ENCODE measurements at regions not wholly inside any gene's neighbourhood (a gene's known extent, or its start where the extent isn't known, plus 50 kb on each side); places are given as distances from the start of the nearest gene placed in this dataset.
"Not testable (repeated sequence)": the region's sequence is repeated elsewhere in the genome, so short reads cannot be mapped to it uniquely, and the experiment has no call there.

DNA sequence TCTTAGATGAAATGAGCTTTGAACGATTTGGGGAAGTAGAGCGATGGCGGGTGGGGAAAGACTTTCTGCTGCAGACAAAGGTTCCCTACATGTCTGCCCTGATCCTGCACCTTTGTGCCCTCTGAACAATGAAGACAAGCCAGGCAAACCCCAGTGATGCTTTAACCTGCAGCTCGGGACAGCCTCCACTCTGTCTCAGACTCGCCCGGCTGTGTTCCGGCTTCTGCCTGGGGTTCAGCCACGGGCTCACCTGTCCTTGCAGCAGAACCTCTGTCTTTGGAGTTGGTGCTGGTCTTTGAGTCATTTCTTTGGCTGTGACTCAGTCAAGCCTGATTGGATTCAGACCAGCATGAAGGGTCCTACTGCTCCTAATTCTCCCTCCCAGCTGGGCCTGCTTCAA, 823.6 kb upstream of the TPTE start:
- DNase-seq: not testable (repeated sequence)

DNA sequence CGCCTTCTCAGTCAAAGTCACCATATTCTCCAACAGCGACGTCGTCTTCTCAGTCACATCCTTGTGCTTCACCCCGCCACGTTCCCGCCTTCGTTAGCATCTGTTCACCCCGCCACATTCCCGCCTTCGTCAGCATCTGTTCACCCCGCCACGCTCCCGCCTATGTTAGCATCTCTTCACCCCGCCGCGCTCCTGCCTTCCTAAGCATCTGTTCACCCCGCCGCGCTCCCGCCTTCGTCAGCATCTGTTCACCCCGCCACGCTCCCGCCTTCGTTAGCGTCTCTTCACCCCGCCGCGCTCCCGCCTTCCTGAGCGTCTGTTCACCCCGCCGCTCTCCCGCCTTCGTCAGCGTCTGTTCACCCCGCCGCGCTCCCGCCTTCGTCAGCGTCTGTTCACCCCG, 816.4 kb upstream of the TPTE start:
- DNase-seq: not testable (repeated sequence)

DNA sequence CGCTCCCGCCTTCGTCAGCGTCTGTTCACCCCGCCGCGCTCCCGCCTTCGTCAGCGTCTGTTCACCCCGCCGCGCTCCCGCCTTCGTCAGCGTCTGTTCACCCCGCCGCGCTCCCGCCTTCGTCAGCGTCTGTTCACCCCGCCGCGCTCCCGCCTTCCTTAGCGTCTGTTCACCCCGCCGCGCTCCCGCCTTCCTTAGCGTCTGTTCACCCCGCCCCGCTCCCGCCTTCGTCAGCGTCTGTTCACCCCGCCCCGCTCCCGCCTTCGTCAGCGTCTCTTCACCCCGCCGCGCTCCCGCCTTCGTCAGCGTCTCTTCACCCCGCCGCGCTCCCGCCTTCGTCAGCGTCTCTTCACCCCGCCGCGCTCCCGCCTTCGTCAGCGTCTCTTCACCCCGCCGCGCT, 815.9 kb upstream of the TPTE start:
- not testable (repeated sequence) for DNase-seq

DNA sequence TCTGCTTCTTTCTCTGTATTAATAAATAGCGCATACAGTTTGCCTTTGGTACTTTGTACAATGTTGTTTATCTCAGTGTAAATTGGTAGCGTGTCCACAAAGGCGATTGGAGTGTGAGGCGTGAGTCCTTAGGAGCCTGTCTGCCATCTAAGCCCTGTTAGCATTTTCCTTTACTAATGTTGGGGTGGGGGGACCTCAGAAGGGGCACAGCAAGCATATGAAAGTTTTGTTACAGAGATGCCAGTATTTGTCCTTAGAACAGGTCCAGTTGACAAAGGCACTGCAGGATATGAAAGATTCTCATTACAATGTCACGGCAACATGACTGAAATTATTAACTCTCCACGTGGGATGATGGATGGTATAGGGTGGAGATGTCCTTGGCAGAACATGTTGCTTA, 796.8 kb upstream of the TPTE start:
- DNase-seq: not testable (repeated sequence)

DNA sequence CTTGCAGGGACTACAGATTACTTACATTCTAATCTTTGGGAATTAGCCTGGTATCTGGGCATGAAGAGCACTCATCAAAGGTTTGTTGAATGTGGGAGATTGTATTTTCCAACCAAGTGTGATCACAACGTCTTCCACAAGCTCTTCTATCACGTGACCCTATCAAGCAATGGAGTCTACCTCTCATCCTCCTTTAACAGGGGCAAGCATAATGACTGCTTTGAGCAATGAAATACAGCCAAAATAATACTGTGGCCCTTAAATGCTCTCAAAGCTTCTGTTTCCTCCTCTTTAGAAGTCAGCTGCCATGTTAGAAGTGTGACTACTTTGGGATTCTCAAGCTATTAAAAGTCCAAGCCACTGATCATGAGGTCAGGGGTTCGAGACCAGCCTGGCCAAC, 794.2 kb upstream of the TPTE start:
- DNase-seq: not testable (repeated sequence)

DNA sequence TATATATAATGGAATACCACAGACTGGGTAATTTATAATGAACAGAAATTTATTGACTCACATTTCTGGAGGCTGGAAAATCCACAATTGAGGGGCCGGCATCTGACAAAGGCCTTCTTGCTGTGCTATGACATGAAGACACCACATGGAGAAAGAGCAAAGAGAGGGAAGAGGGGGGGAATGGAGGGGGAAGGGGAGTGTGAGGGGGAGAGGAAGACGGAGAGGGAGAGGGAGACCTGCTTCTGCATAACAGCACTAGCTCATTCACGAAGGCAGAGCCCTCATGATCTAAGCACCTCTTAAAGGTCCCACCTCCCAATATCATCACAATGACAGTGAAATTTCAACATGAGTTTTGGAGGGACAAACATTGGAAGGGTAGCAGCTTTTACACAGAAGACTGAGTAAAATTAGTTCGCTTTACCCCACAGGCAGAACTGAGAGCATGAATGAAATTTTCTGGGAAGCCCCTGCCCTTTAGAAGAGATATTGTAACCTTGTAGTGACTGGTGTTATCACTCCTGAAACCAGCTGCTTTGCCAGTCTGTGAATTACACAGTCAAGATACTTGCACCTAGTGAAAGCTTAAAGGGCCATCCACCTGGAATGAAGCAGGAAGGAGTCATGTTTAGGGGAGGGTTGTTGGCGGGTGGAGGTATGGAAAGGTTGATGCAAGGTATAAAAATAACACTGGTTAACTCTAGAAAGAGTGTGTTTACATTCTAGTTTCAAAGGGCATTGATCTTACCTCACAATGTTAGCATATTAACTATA, 793.0 kb upstream of the TPTE start:
- not testable (repeated sequence) for DNase-seq

DNA sequence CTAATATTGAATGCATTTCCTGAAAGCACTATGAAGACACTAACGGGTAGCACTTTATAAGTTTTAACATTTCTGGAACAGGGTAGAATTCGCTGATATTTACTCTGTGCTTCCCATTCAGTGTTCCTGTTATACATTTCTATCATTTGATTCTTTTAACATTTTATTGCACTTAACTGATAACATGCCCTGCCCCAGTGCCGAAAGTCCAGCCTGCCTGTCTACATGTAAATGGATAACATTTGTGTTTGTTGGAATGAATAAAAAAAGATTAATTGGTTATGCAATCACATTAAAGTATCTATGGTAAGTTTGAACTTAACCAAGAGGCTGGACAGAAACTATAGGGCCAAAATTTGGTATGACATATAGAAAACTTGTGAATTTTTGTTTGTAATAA, 790.5 kb upstream of the TPTE start:
- DNase-seq: no peak

DNA sequence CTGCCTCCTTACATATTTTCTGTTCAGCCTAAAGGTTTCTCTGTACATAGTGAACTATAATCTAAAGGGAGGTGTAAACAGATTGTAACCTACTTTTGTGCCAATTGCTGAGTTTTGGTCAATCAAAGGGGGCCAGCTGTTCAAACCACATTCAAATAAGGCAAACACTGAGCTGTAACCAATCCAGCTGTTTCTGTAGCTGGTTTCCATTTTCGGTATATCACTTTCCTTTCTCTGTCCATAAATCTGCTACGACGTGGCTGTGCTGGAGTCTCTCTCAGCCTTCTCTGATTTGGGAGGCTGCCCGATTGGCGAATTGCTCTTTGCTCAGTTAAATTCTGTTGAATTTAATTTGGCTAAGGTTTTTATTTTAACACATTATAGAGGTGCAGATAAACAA, 790.1 kb upstream of the TPTE start:
- not testable (repeated sequence) for DNase-seq

DNA sequence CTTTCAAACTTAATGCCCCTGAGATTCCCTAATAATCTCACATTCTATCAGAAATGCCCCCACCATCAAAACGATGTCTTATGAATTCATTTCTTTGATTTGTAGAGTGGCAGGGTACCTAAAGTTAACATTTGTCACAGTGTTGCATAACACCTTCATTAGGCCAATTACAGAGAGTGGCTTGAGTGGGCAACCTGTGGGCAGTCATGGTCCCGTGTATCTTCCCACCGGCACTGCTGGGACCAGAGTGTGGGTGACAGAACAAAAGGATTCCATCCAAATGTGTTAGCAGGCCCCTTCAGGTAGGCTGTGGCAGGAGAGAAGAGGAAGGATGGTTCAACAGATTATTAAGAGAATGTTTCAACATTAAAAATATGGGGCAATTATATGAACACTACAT, 788.8 kb upstream of the TPTE start:
- DNase-seq: not testable (repeated sequence)

DNA sequence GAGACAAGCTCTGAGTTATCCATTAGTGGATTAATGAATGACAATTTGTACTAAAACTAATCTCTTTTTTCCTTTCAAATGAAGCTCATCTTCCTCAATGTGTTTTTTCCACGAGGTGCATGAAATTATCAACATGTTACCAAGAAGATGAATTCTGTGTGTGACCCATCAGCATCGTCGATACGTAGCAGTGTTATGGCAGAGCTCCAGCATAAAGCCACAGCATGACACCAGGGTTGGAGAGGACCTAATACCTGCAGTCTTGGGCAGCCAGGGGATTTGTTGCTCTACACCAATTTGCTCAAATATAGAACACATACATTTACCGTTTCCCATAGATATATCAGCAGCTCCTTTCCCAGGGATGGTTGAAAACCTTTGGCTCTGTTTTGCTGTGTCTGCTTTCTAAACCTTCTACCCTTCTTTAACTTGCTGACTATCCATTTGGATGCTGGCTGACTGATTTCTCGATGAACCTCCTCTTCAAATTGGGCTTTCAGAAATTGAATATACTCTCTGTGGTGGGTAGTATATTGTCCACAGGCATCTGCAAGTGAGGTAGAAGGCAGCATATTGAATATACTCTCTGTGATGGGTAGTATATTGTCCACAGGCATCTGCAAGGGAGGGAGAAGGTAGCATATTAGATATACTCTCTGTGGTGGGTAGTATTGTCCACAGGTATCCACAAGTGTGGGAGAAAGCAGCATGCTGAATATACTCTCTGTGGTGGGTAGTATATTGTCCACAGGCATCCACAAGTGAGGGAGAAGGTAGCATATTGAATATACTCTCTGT, 787.4 kb upstream of the TPTE start:
- DNase-seq: not testable (repeated sequence)

DNA sequence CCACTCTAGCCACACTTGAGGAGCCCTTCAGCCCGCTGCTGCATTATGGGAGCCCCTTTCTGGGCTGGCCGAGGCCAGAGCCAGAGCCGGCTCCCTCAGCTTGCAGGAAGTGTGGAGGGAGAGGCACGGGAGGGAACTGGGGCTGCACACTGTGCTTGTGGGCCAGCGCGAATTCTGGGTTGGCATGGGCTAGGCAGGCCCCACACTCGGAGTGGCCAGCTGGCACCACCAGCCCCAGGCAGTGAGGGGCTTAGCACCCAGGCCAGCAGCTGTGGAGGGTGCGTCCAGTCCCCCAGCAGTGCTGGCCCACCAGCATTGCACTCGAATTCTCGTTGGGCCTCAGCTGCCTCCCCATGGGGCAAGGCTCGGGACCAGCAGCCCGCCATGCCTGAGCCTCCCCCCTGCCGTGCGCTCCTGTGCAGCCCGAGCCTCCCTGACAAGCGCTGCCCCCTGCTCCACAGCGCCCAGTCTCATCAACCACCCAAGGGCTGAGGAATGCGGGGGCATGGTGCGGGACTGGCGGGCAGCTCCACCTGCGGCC, 785.9 kb upstream of the TPTE start:
- no peak for DNase-seq

DNA sequence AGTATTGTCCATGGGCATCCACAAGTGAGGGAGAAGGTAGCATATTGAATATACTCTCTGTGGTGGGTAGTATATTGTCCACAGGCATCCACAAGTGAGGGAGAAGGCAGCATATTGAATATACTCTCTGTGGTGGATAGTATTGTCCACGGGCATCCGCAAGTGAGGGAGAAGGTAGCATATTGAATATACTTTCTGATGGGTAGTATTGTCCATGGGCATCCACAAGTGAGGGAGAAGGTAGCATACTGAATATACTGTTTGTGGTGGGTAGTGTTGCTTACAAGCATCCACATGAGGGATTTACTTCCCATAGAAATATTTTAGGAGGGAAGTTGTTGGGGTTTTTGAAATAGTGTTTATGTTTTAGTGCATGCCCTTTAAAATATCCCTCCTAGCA, 784.1 kb upstream of the TPTE start:
- not testable (repeated sequence) for DNase-seq

DNA sequence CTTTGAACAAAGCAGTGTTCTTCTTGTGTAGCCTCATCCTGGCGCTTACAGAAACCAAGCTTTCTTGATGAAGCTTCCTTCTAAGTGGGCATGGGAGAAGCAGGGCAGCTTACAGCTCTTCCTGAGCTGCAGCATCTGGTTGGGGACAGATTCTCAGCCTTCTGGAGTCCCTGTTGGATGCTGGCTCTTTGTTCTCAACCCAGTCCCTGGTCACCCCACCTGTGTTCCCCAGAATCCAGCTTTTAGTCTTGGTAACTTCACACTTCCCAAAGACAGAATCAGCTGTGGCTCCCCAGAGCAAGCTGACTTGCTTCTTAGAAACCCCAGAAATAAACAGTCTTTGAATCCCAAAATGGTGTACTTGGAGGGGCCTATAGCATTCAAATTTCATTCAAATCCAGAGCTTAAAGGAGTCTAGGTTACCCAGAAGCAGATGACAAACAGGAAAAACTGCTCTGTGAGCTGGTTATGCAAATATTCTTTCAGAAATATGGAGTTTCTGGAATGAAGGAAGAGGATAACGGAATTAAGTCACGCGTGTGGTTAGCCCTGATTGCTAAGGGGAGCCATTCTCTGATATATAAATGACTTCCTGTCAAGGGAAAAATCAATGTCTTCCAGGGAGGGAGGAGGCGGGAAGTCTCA, 783.4 kb upstream of the TPTE start:
- DNase-seq: not testable (repeated sequence)

DNA sequence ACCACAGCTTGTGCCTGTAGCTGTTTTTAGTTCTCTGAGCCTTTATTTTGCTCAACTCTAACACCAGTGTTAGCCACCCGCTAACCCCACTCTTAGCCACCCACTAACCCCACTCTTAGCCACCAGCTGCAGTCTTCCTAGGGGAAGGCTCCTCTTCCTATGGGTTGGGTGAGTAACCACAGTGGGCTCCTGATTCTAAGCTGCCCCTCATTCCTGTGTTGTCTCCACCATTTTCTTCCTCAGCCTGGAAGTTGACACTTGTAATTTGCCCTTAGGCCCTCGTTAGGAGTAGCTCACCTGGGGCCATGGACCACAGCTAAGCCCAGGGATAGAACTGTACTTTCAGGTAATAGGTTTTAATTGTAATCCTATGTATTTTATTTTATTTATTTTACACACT, 782.9 kb upstream of the TPTE start:
- DNase-seq: no peak

DNA sequence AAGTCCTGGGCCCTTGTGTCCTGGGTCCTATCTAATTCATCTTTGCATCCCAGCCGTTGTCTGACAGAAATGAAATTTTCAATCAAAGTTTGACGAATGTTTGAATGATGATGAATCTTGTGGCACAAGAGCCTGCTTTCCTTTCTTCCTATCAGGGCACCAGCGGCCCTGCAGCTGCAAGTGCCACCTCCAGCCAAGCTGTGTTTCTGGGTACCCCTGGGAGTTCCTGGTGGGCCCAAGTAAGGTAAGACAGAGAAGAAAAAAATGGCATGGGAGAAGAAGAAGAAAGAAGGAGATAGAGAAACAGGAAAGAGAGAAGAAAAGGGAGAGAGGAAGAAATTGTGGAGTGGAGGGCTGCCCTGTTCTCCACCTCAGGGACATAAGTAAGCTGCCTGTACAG, 782.1 kb upstream of the TPTE start:
- DNase-seq: no peak

DNA sequence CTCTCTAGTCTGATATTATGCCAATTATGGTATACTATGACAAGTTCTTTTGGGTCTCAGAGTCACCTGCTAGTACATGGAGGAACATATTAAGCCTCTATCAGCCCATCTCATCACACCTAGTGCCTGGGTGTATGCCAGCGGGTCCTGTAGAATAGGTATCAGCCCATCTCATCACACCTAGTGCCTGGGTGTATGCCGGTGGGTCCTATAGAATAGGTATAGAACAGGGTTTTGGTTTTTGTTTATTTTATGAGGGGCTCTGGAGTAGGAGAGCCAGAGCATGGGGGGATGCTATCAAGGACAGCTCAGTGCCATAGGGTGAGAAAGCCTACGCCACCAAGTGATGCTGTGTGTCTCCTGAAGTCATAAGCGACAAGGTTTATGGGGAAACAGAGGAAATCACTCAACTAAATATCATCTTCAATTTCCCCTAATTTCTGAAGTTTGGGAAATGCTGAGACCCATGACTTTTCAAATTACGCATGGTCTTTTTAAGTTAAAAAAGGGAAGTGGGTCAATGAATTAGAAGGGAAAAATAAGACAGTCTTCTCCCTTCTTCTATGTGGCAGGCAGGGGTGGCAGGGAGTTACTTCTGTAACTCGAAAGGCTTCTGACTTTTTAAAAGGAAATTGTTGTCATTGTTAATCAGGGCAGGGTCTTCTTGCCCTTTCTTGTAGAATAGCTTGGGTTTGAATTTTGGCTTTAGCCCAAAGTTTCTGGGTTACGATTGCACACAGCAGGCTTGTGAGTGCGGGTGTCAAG, 781.0 kb upstream of the TPTE start:
- not testable (repeated sequence) for DNase-seq

DNA sequence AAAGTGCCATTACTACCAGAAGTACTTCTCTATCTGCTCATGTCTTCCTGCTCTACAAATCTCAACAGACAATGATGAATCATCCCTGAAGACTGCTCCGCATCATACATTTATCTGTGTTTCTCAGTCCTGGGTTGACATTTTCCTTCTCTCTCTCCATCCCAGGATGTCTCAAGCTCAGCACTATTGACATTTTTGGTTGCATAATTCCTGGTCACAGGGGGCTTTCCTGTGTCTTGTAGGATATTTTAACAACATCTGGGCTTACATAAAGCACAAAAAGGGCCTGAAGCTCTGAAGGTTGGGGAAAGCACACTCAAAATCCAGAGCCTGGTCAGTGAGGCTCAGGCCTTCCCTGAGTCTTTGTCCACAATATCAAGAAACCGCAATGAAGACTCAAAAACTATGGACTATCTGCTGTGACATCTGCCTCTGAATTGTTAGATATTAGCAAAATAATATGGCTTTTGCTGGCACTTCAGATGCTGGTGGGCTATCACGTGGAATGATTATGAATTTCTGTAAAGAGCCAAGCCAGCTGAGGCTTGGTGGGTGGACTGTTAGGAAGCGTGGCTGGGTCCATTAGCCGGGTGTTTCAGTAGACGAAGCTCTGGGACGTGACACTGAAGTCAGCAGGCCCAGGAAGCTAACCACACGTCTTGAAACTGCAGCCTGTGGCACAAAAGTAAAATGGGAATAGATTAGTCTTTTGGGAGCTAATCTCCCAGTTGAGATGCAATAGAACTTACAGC, 780.2 kb upstream of the TPTE start:
- DNase-seq: not testable (repeated sequence)

DNA sequence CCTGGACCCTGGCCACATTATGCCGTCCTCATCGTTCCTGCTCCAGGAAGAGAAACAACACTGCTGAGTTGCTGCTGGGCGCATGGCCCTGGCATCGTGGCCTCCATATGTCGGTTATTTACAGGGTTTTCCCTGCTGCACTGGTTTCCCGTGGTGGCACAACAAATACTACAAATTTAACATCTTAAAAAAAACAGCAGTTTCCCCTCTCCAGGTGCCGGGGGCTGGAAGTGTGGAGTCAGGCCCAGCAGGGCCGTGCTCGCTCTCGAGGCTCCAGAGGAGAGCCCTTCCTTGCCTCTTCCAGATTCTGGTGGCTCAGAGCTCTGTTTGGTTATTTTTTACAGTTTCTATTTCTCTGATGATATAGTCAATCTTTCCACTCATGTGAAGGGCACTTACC, 777.8 kb upstream of the TPTE start:
- DNase-seq: not testable (repeated sequence)

DNA sequence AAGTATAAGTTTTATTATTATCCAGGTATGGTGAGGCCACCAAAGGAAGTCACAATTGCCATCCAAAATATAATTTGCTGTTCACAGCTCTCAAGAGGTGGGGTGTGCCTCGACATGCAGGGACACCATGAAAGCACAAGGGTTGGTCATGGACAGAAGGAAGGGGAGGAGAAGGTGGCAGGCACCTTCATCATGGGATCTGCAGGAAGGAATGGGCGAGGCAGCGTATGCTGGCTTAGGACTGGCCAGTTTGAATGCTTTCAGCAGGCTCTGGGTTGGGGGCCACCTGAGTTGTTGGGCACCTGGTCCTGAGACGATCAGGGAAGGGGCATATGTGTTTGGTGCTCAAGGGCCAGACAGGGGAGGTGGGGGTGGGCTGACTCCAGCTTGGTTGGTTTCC, 777.2 kb upstream of the TPTE start:
- not testable (repeated sequence) for DNase-seq

DNA sequence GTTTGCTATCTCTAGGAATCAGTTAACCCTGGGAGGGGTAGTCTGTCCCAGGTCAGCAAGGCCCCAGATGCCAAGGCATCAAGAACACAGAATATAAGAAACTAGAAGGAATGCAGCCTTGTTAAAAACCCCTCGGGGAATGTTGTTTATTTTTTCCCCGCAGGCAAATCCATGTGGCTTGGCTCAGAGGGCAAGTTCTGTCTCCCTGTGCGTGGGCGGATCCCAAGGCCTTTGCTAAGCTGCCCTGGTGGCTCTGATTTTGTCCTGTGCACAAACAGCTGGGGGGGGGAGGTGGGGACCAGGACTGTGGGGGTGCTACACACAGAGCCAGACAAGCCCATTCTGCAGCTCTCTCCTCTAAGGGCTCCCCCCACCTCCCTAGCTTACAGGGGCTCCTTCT, 776.8 kb upstream of the TPTE start:
- DNase-seq: not testable (repeated sequence)

DNA sequence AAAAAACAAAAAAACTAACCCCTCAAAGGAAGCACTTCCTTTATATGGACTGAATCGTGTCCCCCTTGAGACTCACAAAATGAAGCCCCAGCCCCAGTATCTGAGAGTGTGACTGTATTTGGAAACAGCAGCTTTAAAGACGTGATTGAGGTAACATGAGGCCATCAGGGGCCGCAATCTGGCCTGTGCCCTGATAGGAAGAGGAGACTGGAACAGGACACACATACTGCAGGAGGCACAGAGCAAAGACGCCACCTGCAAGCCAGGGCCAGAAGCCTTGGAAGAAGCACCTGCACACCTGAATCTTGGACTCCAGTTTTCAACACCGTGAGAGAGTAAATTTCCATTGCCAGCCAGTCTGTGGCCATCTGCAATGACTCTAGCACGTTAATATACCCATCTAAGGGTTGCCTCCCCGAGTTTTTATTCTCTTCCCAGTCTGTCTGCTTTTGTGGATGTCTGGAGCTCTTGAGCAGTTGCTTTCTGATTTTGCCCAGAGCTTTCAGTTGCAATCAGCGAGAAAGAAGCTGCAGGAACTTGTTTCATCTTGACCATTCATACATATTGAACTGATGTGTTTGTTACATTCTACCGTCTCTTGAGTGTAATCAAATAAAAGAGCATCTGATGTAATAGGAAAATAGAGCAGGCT, 775.8 kb upstream of the TPTE start:
- not testable (repeated sequence) for DNase-seq
